ENCODE measurements at regions not wholly inside any gene's neighbourhood (a gene's known extent, or its start where the extent isn't known, plus 50 kb on each side); places are given as distances from the start of the nearest gene placed in this dataset.

GRCh38 chr6:12224251-12224650 lies 65.9 kb upstream of the EDN1 start:
- TF ChIP-seq EZH2phosphoT487 (IDR thresholded peaks at IDR 0.05; ENCODE audit: borderline replicate concordance, low read length), result no peak
- TF ChIP-seq CTCF (IDR thresholded peaks at IDR 0.05; ENCODE audit: low read depth, low read length, poor library complexity, severe bottlenecking), result no peak
